Nephron (organoid): ENCODE measurements at regions not wholly inside any gene's neighbourhood (a gene's known extent, or its start where the extent isn't known, plus 50 kb on each side); places are given as distances from the start of the nearest gene placed in this dataset.

Source experiments
- H3K27ac Mint-ChIP-seq, 3 experiments: 2 replicates each; pipeline ENCODE4 v1.8.0; 2020; ENCODE audit warnings: mixed read lengths in 3 of 3, mild to moderate bottlenecking in 2 of 3, moderate library complexity in 1 of 3
- H3K27me3 Mint-ChIP-seq: 2 replicates; pipeline ENCODE4 v1.8.0; 2021; ENCODE audit warnings: low read depth, mild to moderate bottlenecking, moderate library complexity, mixed read lengths
- H3K36me3 Mint-ChIP-seq: 2 replicates; pipeline ENCODE4 v1.8.0; 2020; ENCODE audit warnings: low read depth, mixed read lengths
- H3K4me1 Mint-ChIP-seq: 2 replicates; pipeline ENCODE4 v1.8.0; 2020; ENCODE audit warnings: mixed read lengths
- H3K4me3 Mint-ChIP-seq, 3 experiments: 2 replicates each; pipeline ENCODE4 v1.8.0; 2020; ENCODE audit warnings: mild to moderate bottlenecking in 3 of 3, mixed read lengths in 3 of 3, moderate library complexity in 2 of 3
- H3K9me3 Mint-ChIP-seq: 2 replicates; pipeline ENCODE4 v1.8.0; 2020; ENCODE audit warnings: mixed read lengths
- TF ChIP-seq, protein P1 (sequence below), 3 experiments: fragments of 200-600 bp; sonication (generic); IDR thresholded peaks; one replicate each; pipeline ENCODE4 v1.5.0; 2021; ENCODE audit warnings: antibody characterized with exemption in 3 of 3; ENCODE audit not compliant: unreplicated experiment in 3 of 3

- Mint-ChIP-seq H3K27ac (peak overlapping the region; percentile 12 to 96 (median 85)), H3K4me1 (peaks cover 53% of the 10 kb centered on the region), H3K9me3 (no peaks in the 10 kb centered on the region), H3K4me3 (no peak overlapping the region), H3K36me3 (no peaks in the 10 kb centered on the region), H3K27me3 (peaks cover 11% of the 10 kb centered on the region)
- TF ChIP-seq, protein P1, sequence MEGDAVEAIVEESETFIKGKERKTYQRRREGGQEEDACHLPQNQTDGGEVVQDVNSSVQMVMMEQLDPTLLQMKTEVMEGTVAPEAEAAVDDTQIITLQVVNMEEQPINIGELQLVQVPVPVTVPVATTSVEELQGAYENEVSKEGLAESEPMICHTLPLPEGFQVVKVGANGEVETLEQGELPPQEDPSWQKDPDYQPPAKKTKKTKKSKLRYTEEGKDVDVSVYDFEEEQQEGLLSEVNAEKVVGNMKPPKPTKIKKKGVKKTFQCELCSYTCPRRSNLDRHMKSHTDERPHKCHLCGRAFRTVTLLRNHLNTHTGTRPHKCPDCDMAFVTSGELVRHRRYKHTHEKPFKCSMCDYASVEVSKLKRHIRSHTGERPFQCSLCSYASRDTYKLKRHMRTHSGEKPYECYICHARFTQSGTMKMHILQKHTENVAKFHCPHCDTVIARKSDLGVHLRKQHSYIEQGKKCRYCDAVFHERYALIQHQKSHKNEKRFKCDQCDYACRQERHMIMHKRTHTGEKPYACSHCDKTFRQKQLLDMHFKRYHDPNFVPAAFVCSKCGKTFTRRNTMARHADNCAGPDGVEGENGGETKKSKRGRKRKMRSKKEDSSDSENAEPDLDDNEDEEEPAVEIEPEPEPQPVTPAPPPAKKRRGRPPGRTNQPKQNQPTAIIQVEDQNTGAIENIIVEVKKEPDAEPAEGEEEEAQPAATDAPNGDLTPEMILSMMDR (IDR thresholded peaks at IDR 0.05; ENCODE audit: unreplicated experiment in 3 of 3): no peak
These were observed 97.7 kb upstream of the PKDCC start for GRCh38 chr2:41949883-41950665.

DNA sequence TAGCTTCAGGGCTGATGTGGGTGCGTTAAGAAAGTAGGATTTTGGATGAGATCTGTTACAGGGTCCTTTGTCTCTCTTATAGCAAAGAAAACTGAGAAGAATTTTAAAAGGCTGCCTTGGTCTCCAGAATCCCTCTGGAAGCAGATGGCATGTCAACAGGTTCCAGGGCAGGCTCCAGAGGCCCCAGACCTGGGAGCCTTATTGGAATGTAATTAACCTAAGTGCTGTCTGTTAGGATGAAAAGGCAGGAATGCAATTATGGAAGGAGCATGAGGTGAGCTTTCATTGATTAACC, 97.2 kb upstream of the PKDCC start:
- H3K27ac Mint-ChIP-seq: peak overlapping the region in 2 of 3 experiments; percentile 37 to 52
- TF ChIP-seq, protein P1 (IDR thresholded peaks at IDR 0.05; ENCODE audit: unreplicated experiment in 3 of 3): no peak
- H3K36me3 Mint-ChIP-seq: no peaks in the 10 kb centered on the region
- H3K4me3 Mint-ChIP-seq: no peak overlapping the region
- H3K27me3 Mint-ChIP-seq: peaks cover 11% of the 10 kb centered on the region
- H3K4me1 Mint-ChIP-seq: peaks cover 57% of the 10 kb centered on the region
- no peaks in the 10 kb centered on the region for H3K9me3 Mint-ChIP-seq

- Mint-ChIP-seq H3K27ac (peak overlapping the region; percentile 70 to 86 (median 72)), H3K27me3 (peaks cover 6% of the 10 kb centered on the region), H3K36me3 (no peaks in the 10 kb centered on the region), H3K9me3 (no peaks in the 10 kb centered on the region), H3K4me1 (peaks cover 50% of the 10 kb centered on the region), H3K4me3 (no peak overlapping the region)
- TF ChIP-seq, protein P1 (IDR thresholded peaks at IDR 0.05; ENCODE audit: unreplicated experiment in 3 of 3): no peak
These were observed 93.2 kb upstream of the PKDCC start for GRCh38 chr2:41954304-41955291.

- H3K36me3 Mint-ChIP-seq: no peaks in the 10 kb centered on the region
- H3K27me3 Mint-ChIP-seq: peaks cover 6% of the 10 kb centered on the region
- no peak overlapping the region for H3K4me3 Mint-ChIP-seq
- peaks cover 52% of the 10 kb centered on the region for H3K4me1 Mint-ChIP-seq
- H3K9me3 Mint-ChIP-seq: no peaks in the 10 kb centered on the region
- peak overlapping the region; percentile 37 to 86 (median 70) for H3K27ac Mint-ChIP-seq
- TF ChIP-seq, protein P1 (IDR thresholded peaks at IDR 0.05; ENCODE audit: unreplicated experiment in 3 of 3): no peak
These were observed 92.3 kb upstream of the PKDCC start for GRCh38 chr2:41955316-41956043.

DNA sequence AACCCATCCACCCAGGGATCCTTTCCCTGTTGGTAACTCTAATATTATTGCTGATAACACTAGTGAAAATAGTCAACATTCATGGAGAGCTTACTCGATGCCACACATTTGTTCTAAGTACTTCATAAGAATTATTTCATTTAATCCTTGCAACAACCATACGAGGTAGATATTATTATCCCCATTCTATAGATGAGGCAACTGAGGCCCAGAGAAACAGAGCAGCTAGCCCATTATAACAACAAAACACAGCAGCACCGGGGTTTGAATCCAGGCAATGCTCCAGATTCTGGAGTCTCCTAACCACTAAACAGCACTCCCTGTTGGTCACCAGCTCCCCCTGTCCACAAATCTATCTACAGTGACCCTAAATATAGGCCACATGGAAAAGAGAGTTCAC, 90.4 kb upstream of the PKDCC start:
- Mint-ChIP-seq H3K9me3 (no peaks in the 10 kb centered on the region), H3K27me3 (peaks cover 6% of the 10 kb centered on the region), H3K4me1 (peaks cover 68% of the 10 kb centered on the region), H3K4me3 (no peak overlapping the region), H3K36me3 (no peaks in the 10 kb centered on the region), H3K27ac (peak overlapping the region in 2 of 3 experiments; percentile 79 to 90)
- TF ChIP-seq, protein P1 (IDR thresholded peaks at IDR 0.05; ENCODE audit: unreplicated experiment in 3 of 3): no peak
